GM21528 (cell line): ENCODE measurements at regions not wholly inside any gene's neighbourhood (a gene's known extent, or its start where the extent isn't known, plus 50 kb on each side); places are given as distances from the start of the nearest gene placed in this dataset.

Experiments
- ATAC-seq: cut with Tn5 transposase; IDR thresholded peaks from one replicate; pipeline ENCODE4 v1.9.1; 2021; ENCODE audit warnings: mild to moderate bottlenecking, moderate library complexity; ENCODE audit not compliant: unreplicated experiment, low FRiP score

DNA sequence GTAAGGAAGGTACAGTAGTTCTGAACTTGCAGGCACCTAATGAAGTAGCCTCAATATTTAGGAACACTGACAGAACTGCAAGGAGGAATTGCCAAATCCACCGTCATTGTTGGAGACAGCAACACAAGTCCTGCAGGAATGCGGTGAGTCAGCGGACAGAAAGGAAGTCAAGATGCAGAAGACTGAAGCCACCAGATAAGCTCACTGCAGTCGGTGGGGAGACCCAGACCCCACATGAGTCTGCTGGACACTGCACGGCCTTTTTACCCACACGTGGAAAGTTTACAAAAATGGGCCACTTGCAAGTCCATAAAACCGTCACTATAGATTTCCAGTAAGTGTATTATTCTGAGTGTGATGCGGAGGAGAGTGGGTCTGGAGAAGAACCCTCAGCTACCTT lies 1471.6 kb downstream of the TBC1D22A start:
- no peak for ATAC-seq

GRCh38 chr22:48233586-48233985 lies 1471.1 kb downstream of the TBC1D22A start:
- no peak for ATAC-seq

GRCh38 chr22:48228468-48228867 lies 1466.0 kb downstream of the TBC1D22A start:
- ATAC-seq, result no peak

GRCh38 chr22:48227341-48228018 lies 1465.0 kb downstream of the TBC1D22A start:
- ATAC-seq, result no peak

DNA sequence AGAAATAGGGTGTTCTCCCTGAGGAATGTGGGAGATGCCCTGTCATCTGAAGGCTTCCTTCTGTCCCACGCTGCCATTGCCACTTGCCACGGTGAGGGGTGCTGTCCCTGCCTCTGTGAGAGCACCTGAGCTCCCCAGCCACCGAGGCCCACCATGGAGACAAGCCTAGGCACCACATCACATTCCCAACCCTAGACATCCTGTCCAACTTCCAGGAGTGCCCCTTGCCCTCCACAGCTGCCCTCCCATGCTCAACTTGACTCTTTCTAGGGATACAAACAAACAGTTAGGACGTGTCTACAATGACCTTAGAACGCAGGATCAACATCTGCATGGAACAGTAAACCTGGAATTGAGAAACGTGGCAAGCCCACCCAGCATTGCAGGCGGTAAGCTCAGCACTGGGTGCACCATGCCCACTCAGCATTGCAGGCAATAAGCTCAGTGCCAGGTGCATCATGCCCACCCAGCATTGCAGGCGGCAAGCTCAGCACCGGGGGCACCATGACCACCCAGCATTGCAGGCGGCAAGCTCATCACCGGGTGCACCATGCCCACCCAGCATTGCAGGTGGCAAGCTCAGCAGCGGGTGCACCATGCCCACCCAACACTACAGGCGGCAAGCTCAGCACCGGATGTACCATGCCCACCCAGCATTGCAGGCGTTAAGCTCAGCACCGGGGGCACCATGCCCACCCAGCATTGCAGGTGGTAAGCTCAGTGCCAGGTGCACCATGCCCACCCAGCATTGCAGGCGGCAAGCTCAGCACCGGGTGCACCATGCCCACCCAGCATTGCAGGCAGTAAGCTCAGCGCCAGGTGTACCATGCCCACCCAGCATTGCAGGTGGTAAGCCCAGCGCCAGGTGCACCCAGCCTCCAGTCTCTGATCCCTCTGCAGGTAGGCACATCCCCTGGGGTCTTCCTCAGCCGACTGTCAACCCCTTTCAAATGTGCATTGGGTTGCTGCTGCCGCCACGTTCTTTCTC lies 1463.9 kb downstream of the TBC1D22A start:
- ATAC-seq, result no peak

GRCh38 chr22:48224332-48224731 lies 1461.9 kb downstream of the TBC1D22A start:
- no peak for ATAC-seq

DNA sequence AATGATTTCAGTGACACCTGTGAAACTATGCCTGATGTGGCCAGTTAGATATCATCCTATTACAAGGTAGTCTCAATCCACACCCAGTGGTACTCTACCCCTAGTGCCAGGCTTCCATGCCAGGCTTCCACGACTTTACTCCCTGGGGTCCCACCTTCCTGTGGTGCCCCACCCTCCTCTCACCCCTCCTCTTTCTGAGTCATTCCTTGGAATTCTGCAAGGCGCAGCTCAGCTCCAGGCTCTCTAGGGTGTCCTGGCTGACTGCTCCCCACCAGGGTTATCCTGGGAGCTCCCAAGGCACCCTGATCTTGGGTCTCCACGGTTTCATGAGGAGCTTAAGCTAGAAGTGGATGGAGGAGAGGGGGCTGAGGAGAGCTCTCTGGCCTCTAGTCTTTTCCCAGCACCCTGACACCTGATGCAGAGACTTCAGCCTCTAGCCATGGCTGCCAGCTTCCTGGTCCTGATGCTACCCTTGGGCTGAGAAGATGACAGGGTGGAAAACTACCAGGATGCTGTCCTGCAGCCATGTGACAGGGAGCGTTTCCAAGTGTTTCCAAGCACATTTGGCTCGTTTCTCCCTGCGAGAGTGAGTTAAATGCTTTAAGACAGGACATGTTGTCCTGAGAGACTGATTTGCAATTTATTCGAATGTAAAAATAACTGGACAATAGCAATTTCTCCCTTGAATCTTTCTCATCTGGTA lies 1461.2 kb downstream of the TBC1D22A start:
- no peak for ATAC-seq

- no peak for ATAC-seq
These were observed 1460.5 kb downstream of the TBC1D22A start for GRCh38 chr22:48222742-48223487.

- ATAC-seq, result no peak
These were observed 1456.5 kb downstream of the TBC1D22A start for GRCh38 chr22:48218889-48219420.

DNA sequence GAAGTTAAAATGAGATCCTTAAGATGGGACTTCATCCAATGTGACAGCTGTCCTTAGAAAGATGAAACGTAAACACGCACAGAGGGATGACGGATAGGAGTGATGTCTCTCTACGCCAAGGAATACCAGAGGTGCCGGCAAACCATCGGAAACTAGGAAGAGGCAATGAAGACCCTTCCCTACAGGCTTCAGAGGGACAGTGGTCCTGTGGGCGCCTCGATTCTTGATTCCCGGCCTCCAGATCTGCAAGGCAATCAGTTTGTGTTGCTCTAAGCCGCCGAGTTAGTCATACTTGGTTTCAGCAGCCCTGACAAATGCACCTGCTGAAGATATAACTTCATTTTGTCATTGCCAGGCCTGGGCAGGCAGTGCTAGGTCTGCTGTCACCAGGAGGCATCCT lies 1455.1 kb downstream of the TBC1D22A start:
- no peak for ATAC-seq

GRCh38 chr22:48212727-48213126 lies 1450.3 kb downstream of the TBC1D22A start:
- ATAC-seq, result no peak

DNA sequence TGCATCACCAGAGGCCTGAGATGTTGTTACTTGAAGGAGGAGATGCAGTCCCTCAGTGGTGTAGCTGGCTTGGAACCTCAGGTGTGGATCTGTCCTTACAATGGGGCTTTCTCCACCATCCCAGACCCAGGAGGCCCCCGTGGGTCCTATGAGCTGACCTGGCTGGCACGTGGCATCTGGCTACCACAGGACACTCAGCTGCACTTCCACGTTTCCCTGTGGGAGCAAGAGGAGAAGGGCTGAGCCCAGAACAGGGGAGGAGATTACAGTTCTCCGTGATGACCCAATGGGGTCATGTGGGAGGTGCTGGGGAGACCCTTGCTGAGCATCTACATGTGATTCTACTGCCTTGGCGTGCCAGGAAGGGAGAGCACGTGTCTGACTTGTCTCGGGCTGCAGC lies 1448.4 kb downstream of the TBC1D22A start:
- ATAC-seq, result no peak

DNA sequence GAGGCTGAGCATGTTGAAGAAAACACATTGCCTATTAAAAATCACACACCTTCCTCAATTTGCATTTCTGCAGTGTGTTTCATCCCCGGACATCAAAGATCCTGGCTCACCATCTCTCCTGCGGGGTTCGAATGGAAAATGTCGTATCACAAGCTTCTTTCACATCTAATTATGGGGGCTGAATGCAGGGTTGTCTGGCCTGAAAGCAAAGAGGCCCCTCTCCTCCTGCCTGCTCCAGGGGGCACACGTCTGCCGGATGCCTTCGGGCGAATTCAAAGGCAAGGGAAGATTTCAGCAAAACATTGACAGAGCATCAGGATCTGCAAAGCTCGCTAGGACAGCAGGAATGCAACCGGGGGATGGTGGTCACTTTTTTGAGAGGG lies 1447.7 kb downstream of the TBC1D22A start:
- ATAC-seq, result no peak

DNA sequence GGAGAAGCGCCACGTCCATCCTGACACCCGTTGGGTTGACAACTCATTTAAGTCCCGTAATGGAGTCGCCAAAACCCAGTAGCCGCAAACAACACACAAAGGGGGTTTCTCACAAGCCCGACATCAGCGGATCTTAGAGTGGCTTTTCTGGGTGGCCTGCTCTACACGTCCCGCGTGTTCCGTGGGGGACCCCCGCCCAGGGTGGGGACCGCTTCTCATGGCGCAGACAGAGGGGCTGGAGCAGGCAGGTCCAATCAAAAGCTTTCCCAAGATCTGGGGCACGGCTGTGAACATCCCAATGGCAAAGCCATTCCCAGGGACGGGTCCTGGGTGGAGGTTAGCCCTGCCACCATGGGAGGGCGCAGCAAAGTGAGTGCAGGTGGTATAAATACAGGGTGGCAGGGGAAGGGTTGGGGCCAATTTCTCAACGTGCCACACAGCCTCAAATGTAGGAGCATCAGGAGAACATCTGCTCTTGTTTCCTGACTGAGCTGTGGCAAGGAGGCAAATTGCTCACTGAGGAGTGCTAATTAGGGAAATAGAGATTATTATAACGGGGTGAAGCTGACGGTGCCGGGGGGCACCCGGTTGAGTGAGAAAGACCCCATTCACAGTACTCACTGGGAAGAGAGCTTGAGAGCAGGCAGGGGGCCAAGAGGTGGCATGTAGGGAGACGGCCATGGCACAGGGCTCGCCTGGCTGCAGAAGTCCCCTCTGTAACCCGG lies 1447.2 kb downstream of the TBC1D22A start:
- ATAC-seq, result no peak

DNA sequence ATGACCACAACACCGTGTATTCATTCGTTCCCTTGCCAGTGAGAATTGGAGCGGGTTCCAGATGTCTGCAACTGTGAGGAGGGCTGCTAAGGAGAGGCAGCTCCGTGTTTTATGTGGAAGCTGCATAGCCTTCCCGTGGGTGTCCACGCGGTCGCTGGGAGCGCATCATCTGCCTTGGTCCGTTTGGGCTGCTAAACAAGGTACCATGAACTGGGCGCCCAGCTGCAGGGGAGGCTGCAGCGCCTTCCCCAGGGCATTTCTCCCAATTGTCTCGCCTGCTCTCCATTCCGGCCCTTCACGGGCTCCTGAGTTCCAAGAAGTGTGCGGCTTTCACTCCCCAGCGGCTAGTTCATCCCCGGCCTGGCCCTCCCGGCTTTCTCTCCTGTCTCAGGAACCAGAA lies 1446.4 kb downstream of the TBC1D22A start:
- ATAC-seq, result no peak

DNA sequence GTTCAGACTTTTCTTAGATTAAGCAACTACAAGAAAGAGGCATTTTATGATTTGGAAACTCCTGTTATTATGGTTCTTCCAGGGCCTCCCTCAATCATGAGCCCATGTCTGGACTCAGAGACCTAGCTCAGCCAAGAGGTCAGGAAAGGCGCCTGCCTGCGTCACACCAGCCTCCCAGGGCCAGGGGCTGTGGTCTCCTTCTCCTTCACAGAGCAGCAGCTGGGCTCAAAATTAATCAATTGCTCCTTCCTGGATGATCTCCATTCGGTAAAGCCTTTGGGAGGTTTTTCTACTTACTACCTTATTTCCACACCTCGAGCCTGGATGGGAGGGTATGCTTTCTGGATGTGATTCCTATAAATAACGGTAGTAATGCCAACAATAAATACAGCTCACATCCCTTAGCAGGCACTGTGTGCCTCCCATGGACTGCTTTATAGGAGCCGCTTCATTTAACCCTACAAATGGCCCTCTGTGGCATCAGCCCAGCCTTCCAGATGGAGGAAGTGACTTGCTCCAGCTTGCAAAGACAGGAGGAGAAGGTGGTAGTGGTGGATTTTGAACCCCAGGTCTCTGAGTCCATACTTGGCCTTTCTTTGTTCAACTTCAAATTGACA lies 1445.6 kb downstream of the TBC1D22A start:
- no peak for ATAC-seq

- ATAC-seq, result no peak
These were observed 1443.3 kb downstream of the TBC1D22A start for GRCh38 chr22:48205790-48206189.

- ATAC-seq, result no peak
These were observed 1442.7 kb downstream of the TBC1D22A start for GRCh38 chr22:48205161-48205560.

DNA sequence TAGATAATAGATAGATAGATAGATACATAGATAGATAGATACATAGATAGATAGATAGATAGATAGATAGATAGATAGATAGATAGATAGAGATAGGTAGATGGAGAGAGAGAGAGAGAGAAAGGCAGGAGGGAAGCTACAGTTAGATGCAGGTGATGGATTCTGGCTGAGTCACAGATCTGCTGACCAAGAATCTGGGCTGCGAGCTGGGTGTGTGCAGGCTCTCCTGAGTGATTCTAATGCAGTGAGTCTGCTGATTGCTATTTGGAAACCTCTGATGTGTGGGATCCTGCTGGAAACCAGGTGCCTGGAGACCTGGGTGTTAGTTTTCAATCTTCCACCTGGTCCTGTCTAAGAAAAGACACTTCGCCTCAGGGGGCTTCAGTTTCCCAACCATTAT lies 1441.8 kb downstream of the TBC1D22A start:
- ATAC-seq, result no peak
